H1 (cell line): ENCODE measurements at regions not wholly inside any gene's neighbourhood (a gene's known extent, or its start where the extent isn't known, plus 50 kb on each side); places are given as distances from the start of the nearest gene placed in this dataset.

Source experiments
- CTCF ChIA-PET: fragments of 300-600 bp; sonication (Branson Sonifier 250); formaldehyde crosslinking; loops from one replicate; lab custom pipeline; 2021; ENCODE audit not compliant: partially characterized antibody; lab: Charles Lee
- POLR2A ChIA-PET: fragments of 300-600 bp; sonication (Branson Sonifier 250); formaldehyde crosslinking; loops from one replicate; lab custom pipeline; 2021; ENCODE audit warnings: inconsistent platforms; ENCODE audit not compliant: partially characterized antibody; lab: Charles Lee
- DNase-seq, 2 experiments: peaks; one replicate each; pipeline versions ENCODE4 v3.0.0 to v3.0.0-alpha.2; 2010 to 2022; ENCODE audit warnings: low spot score in 2 of 2, low read depth in 1 of 2, mixed read lengths in 1 of 2
- FAIRE-seq: peaks from 2 replicates; lab custom pipeline; 2011; peaks lifted over from hg19 to GRCh38; lab: Jason Lieb, UNC
- H2AFZ ChIP-seq: 2 replicates; pipeline ENCODE4 v1.8.1; 2012; ENCODE audit warnings: low read length, inconsistent platforms
- H2AK5ac ChIP-seq: 2 replicates; pipeline ENCODE4 v1.6.1; 2013; ENCODE audit warnings: low read depth, low read length
- H2BK120ac ChIP-seq: replicated peaks from 2 replicates; pipeline ENCODE3; 2013; ENCODE audit warnings: low read depth, low read length, inconsistent platforms
- H2BK12ac ChIP-seq: 2 replicates; pipeline ENCODE4 v1.6.1; 2013; ENCODE audit warnings: low read depth, low read length
- H2BK15ac ChIP-seq: 2 replicates; pipeline ENCODE4 v1.6.1; 2013; ENCODE audit warnings: low read length
- H2BK20ac ChIP-seq: 2 replicates; pipeline ENCODE4 v1.6.1; 2013; ENCODE audit warnings: low read length
- H2BK5ac ChIP-seq: 2 replicates; pipeline ENCODE4 v1.6.1; 2013; ENCODE audit warnings: low read depth, low read length
- H3K14ac ChIP-seq: 2 replicates; pipeline ENCODE4 v1.6.1; 2013; ENCODE audit warnings: inconsistent platforms; ENCODE audit not compliant: insufficient read length
- H3K18ac ChIP-seq: 2 replicates; pipeline ENCODE4 v1.6.1; 2013; ENCODE audit warnings: low read length; ENCODE audit errors: extremely low read depth
- H3K23ac ChIP-seq: 2 replicates; pipeline ENCODE4 v1.6.1; 2013; ENCODE audit warnings: inconsistent platforms; ENCODE audit not compliant: insufficient read length
- H3K23me2 ChIP-seq: 2 replicates; pipeline ENCODE4 v1.6.1; 2013; ENCODE audit warnings: low read depth, low read length
- H3K27ac ChIP-seq: 2 replicates; pipeline ENCODE4 v1.6.1; 2011; ENCODE audit warnings: low read depth, low read length, inconsistent platforms
- H3K27me3 ChIP-seq, 4 experiments: replicated peaks in 1 of 4; 1 replicate in 1 of 4; 2 replicates in 3 of 4; pipeline versions ENCODE4 v1.6.1 to v1.8.1; 2011 to 2013; ENCODE audit warnings: low read length in 3 of 4, mild to moderate bottlenecking in 3 of 4, inconsistent platforms in 2 of 4, mixed read lengths in 2 of 4, moderate library complexity in 1 of 4; ENCODE audit not compliant: control insufficient read depth in 3 of 4, insufficient read depth in 3 of 4; ENCODE audit errors: extremely low read depth in 1 of 4
- H3K36me3 ChIP-seq, 4 experiments: 2 replicates each; pipeline versions ENCODE4 v1.6.1 to v1.8.1; 2011 to 2013; ENCODE audit warnings: mild to moderate bottlenecking in 4 of 4, low read length in 3 of 4, moderate library complexity in 2 of 4, control low read depth in 1 of 4, inconsistent platforms in 1 of 4; ENCODE audit not compliant: insufficient read depth in 4 of 4, control insufficient read depth in 2 of 4
- H3K4ac ChIP-seq: replicated peaks from 2 replicates; pipeline ENCODE3; 2013; ENCODE audit warnings: low read length, low read depth, mixed read lengths, inconsistent platforms; ENCODE audit not compliant: insufficient read length
- H3K4me1 ChIP-seq, 4 experiments: replicated peaks in 1 of 4; 1 replicate in 1 of 4; 2 replicates in 3 of 4; pipeline versions ENCODE4 v1.6.1 to v1.8.1; 2011 to 2013; ENCODE audit warnings: low read length in 3 of 4, inconsistent platforms in 2 of 4, mixed read lengths in 1 of 4; ENCODE audit not compliant: insufficient read depth in 4 of 4, control insufficient read depth in 3 of 4
- H3K4me2 ChIP-seq, 2 experiments: 2 replicates each; pipeline versions ENCODE4 v1.6.1 to v1.8.1; 2011 to 2013; ENCODE audit warnings: low read depth in 2 of 2, low read length in 2 of 2, control low read depth in 1 of 2, inconsistent platforms in 1 of 2, mild to moderate bottlenecking in 1 of 2; ENCODE audit not compliant: insufficient read depth in 1 of 2
- H3K4me3 ChIP-seq, 4 experiments: fragments of 200-600, 300-600 bp in 1 of 4; sonication (generic), shearing (Covaris generic), sonication (Bioruptor Twin) in 1 of 4; 2 replicates each; pipeline versions ENCODE4 v1.5.1 to v1.8.1; 2011 to 2016; ENCODE audit warnings: low read length in 4 of 4, low read depth in 3 of 4, control low read depth in 2 of 4, inconsistent platforms in 2 of 4, mild to moderate bottlenecking in 2 of 4, mixed read lengths in 1 of 4, moderate library complexity in 1 of 4; ENCODE audit not compliant: insufficient read depth in 2 of 4; ENCODE audit errors: extremely low read depth in 1 of 4
- H3K56ac ChIP-seq: replicated peaks from 2 replicates; pipeline ENCODE3; 2013; ENCODE audit warnings: low read depth, mild to moderate bottlenecking, mixed read lengths, low read length, inconsistent platforms; ENCODE audit not compliant: insufficient read length
- H3K79me1 ChIP-seq: 2 replicates; pipeline ENCODE4 v1.6.1; 2013; ENCODE audit warnings: low read depth, low read length, control low read depth
- H3K79me2 ChIP-seq, 2 experiments: 2 replicates each; pipeline versions ENCODE4 v1.6.1 to v1.8.1; 2012 to 2013; ENCODE audit warnings: low read length in 2 of 2, mild to moderate bottlenecking in 2 of 2, inconsistent platforms in 1 of 2; ENCODE audit not compliant: insufficient read depth in 2 of 2, control insufficient read depth in 1 of 2
- H3K9ac ChIP-seq, 4 experiments: replicated peaks in 1 of 4; 1 replicate in 1 of 4; 2 replicates in 3 of 4; pipeline versions ENCODE4 v1.6.1 to v1.8.1; 2011 to 2013; ENCODE audit warnings: low read depth in 3 of 4, low read length in 3 of 4, control low read depth in 2 of 4, mild to moderate bottlenecking in 2 of 4, moderate library complexity in 2 of 4, inconsistent platforms in 1 of 4; ENCODE audit errors: extremely low read depth in 1 of 4
- H3K9me3 ChIP-seq, 2 experiments: 2 replicates each; pipeline versions ENCODE4 v1.6.1 to v1.8.1; 2012 to 2013; ENCODE audit warnings: mild to moderate bottlenecking in 2 of 2, moderate library complexity in 2 of 2, control low read depth in 1 of 2, inconsistent platforms in 1 of 2, low read depth in 1 of 2, low read length in 1 of 2, mixed read lengths in 1 of 2; ENCODE audit not compliant: insufficient read depth in 2 of 2
- H4K20me1 ChIP-seq, 2 experiments: replicated peaks in 1 of 2; 2 replicates each; pipeline versions ENCODE3 to v1.8.1; 2011 to 2013; ENCODE audit warnings: inconsistent platforms in 2 of 2, low read length in 2 of 2, mild to moderate bottlenecking in 1 of 2; ENCODE audit not compliant: insufficient read depth in 2 of 2, control insufficient read depth in 1 of 2
- H4K5ac ChIP-seq: 2 replicates; pipeline ENCODE4 v1.6.1; 2013; ENCODE audit warnings: low read length, low read depth, mixed read lengths, inconsistent platforms; ENCODE audit not compliant: insufficient read length
- H4K8ac ChIP-seq: 2 replicates; pipeline ENCODE4 v1.8.0; 2013; ENCODE audit warnings: mild to moderate bottlenecking, moderate library complexity, low read length, inconsistent platforms; ENCODE audit not compliant: insufficient read depth; ENCODE audit errors: extremely low read depth
- H4K91ac ChIP-seq: replicated peaks from 2 replicates; pipeline ENCODE3; 2013; ENCODE audit warnings: low read length, mixed read lengths, inconsistent platforms; ENCODE audit not compliant: insufficient read length
- HDAC2 ChIP-seq, 2 experiments: fragments of 300-600 bp in 1 of 2; sonication (generic) in 1 of 2; IDR thresholded peaks; 2 replicates each; pipeline ENCODE4 v1.6.1; 2011 to 2012; ENCODE audit warnings: low read depth in 2 of 2, low read length in 2 of 2, mild to moderate bottlenecking in 2 of 2, moderate library complexity in 2 of 2, borderline replicate concordance in 1 of 2, inconsistent platforms in 1 of 2
- JUN ChIP-seq: IDR thresholded peaks from 2 replicates; pipeline ENCODE4 v1.6.1; 2011; ENCODE audit warnings: low read depth, mild to moderate bottlenecking, improper control_type of control experiment, low read length
- RAD21 ChIP-seq, 2 experiments: IDR thresholded peaks in 1 of 2; conservative IDR thresholded peaks in 1 of 2; 2 replicates each; pipeline ENCODE4 v1.6.1; 2011; ENCODE audit warnings: low read depth in 2 of 2, low read length in 2 of 2, improper control_type of control experiment in 1 of 2, inconsistent platforms in 1 of 2, mild to moderate bottlenecking in 1 of 2, moderate library complexity in 1 of 2
- SIRT6 ChIP-seq: IDR thresholded peaks from one replicate; pipeline ENCODE4 v1.7.1; 2012; ENCODE audit warnings: low read length, inconsistent platforms
- WGBS, 2 experiments: shearing (Covaris generic) in 1 of 2; methylation state at CpG; one replicate each; pipeline versions ENCODE4 v1.1.6 to v1.1.7; 2013 to 2015; ENCODE audit warnings: low lambda C conversion rate in 2 of 2, mixed read lengths in 2 of 2, inconsistent platforms in 1 of 2, low coverage in 1 of 2, missing lambda C conversion rate in 1 of 2; ENCODE audit not compliant: insufficient replicate concordance in 2 of 2, insufficient coverage in 1 of 2, insufficient read length in 1 of 2; ENCODE audit errors: extremely low coverage in 1 of 2, missing lambda C conversion rate in 1 of 2; 5-methylcytosine and 5-hydroxymethylcytosine counted together
- TF ChIP-seq, protein P1 (sequence below): IDR thresholded peaks from 2 replicates; pipeline ENCODE4 v1.6.1; 2012; ENCODE audit warnings: inconsistent platforms
- TF ChIP-seq, protein P2 (sequence below): IDR thresholded peaks from 2 replicates; pipeline ENCODE4 v1.6.1; 2011; ENCODE audit warnings: low read length, improper control_type of control experiment

DNA sequence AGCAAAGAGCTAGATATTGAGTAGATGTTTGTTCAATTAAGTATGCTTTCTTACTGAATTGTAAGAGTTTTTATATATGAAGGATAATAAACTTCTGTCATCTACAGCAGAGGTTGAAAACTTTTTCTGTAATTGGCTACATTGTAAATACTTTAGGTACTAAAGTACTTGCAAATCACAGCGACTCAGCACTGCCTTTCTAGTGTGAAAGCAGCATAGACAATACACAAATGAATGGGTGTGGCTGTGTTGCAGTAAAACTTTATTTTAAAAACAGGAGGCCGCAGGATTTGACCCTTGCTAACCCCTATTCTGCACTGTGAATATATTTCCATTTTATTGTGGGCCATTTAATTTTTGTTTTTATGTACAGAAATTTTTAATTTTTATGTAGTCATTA lies 104.3 kb upstream of the TMC3 start:
- H3K56ac ChIP-seq = no peak overlapping the region
- no peaks in the 10 kb centered on the region for H4K20me1 ChIP-seq
- no peak overlapping the region for H3K23ac ChIP-seq
- H3K27me3 ChIP-seq = no peaks in the 10 kb centered on the region
- H2BK120ac ChIP-seq = no peak overlapping the region
- H4K91ac ChIP-seq = no peak overlapping the region
- no peak for FAIRE-seq
- ChIA-PET POLR2A (no interaction called here), CTCF (interaction anchor here (0.6 to 4.2 kb wide), 8 partner anchors 15 to 528 kb away, joined by 3 to 29 read pairs (median 3); no protein-coding TSS in a partner anchor)
- 74% methylated on average over 2 of the region's 2 CpGs; no CpG with 5 or more reads in 1 of the 2 experiments for WGBS, 2 experiments
- no peak overlapping the region for H3K14ac ChIP-seq
- no peak overlapping the region for H3K4me2 ChIP-seq
- no peak for TF ChIP-seq JUN
- TF ChIP-seq, protein P1, sequence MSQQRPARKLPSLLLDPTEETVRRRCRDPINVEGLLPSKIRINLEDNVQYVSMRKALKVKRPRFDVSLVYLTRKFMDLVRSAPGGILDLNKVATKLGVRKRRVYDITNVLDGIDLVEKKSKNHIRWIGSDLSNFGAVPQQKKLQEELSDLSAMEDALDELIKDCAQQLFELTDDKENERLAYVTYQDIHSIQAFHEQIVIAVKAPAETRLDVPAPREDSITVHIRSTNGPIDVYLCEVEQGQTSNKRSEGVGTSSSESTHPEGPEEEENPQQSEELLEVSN = no peak
- TF ChIP-seq SIRT6 = no peak
- TF ChIP-seq, protein P2, sequence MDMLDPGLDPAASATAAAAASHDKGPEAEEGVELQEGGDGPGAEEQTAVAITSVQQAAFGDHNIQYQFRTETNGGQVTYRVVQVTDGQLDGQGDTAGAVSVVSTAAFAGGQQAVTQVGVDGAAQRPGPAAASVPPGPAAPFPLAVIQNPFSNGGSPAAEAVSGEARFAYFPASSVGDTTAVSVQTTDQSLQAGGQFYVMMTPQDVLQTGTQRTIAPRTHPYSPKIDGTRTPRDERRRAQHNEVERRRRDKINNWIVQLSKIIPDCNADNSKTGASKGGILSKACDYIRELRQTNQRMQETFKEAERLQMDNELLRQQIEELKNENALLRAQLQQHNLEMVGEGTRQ = no peak
- no peak for TF ChIP-seq RAD21 (IDR thresholded peaks at IDR 0.05 in 1 of 2, conservative IDR thresholded peaks at IDR 0.05 in 1 of 2; ENCODE audit: low read depth in 2 of 2, low read length in 2 of 2)
- TF ChIP-seq HDAC2 (IDR thresholded peaks at IDR 0.05; ENCODE audit: borderline replicate concordance in 1 of 2, low read depth in 2 of 2, low read length in 2 of 2) = no peak
- TF ChIP-seq, all 59 proteins: peak for 0
- H3K23me2 ChIP-seq = no peaks in the 10 kb centered on the region
- peaks cover 0 to 3% (median 0%) of the 10 kb centered on the region in 4 experiments; a peak in 2 of 7 replicates for H3K4me1 ChIP-seq
- H3K4me3 ChIP-seq = no peak overlapping the region
- no peak overlapping the region for H2BK20ac ChIP-seq
- no peaks in the 10 kb centered on the region for H3K9me3 ChIP-seq
- DNase-seq = no peak
- H2AK5ac ChIP-seq = no peak overlapping the region
- H2BK15ac ChIP-seq = no peak overlapping the region
- no peak overlapping the region for H3K27ac ChIP-seq
- H2BK12ac ChIP-seq = no peak overlapping the region
- H2BK5ac ChIP-seq = no peak overlapping the region
- H3K18ac ChIP-seq = no peak overlapping the region
- H4K8ac ChIP-seq = no peak overlapping the region
- no peak overlapping the region for H2AFZ ChIP-seq
- H3K9ac ChIP-seq = no peak overlapping the region
- H3K79me2 ChIP-seq = no peaks in the 10 kb centered on the region
- H4K5ac ChIP-seq = no peak overlapping the region
- no peak overlapping the region for H3K4ac ChIP-seq
- no peaks in the 10 kb centered on the region for H3K36me3 ChIP-seq
- no peaks in the 10 kb centered on the region for H3K79me1 ChIP-seq
